H1 (cell line): ENCODE measurements at regions not wholly inside any gene's neighbourhood (a gene's known extent, or its start where the extent isn't known, plus 50 kb on each side); places are given as distances from the start of the nearest gene placed in this dataset.

ENCODE experiments used
- CTCF ChIA-PET: fragments of 300-600 bp; sonication (Branson Sonifier 250); formaldehyde crosslinking; loops from one replicate; lab custom pipeline; 2021; ENCODE audit not compliant: partially characterized antibody; lab: Charles Lee
- POLR2A ChIA-PET: fragments of 300-600 bp; sonication (Branson Sonifier 250); formaldehyde crosslinking; loops from one replicate; lab custom pipeline; 2021; ENCODE audit warnings: inconsistent platforms; ENCODE audit not compliant: partially characterized antibody; lab: Charles Lee
- DNase-seq, 2 experiments: peaks; one replicate each; pipeline versions ENCODE4 v3.0.0 to v3.0.0-alpha.2; 2010 to 2022; ENCODE audit warnings: low spot score in 2 of 2, low read depth in 1 of 2, mixed read lengths in 1 of 2
- FAIRE-seq: peaks from 2 replicates; lab custom pipeline; 2011; peaks lifted over from hg19 to GRCh38; lab: Jason Lieb, UNC
- H2AFZ ChIP-seq: 2 replicates; pipeline ENCODE4 v1.8.1; 2012; ENCODE audit warnings: low read length, inconsistent platforms
- H2AK5ac ChIP-seq: 2 replicates; pipeline ENCODE4 v1.6.1; 2013; ENCODE audit warnings: low read depth, low read length
- H2BK120ac ChIP-seq: replicated peaks from 2 replicates; pipeline ENCODE3; 2013; ENCODE audit warnings: low read depth, low read length, inconsistent platforms
- H2BK12ac ChIP-seq: 2 replicates; pipeline ENCODE4 v1.6.1; 2013; ENCODE audit warnings: low read depth, low read length
- H2BK15ac ChIP-seq: 2 replicates; pipeline ENCODE4 v1.6.1; 2013; ENCODE audit warnings: low read length
- H2BK20ac ChIP-seq: 2 replicates; pipeline ENCODE4 v1.6.1; 2013; ENCODE audit warnings: low read length
- H2BK5ac ChIP-seq: 2 replicates; pipeline ENCODE4 v1.6.1; 2013; ENCODE audit warnings: low read depth, low read length
- H3K14ac ChIP-seq: 2 replicates; pipeline ENCODE4 v1.6.1; 2013; ENCODE audit warnings: inconsistent platforms; ENCODE audit not compliant: insufficient read length
- H3K18ac ChIP-seq: 2 replicates; pipeline ENCODE4 v1.6.1; 2013; ENCODE audit warnings: low read length; ENCODE audit errors: extremely low read depth
- H3K23ac ChIP-seq: 2 replicates; pipeline ENCODE4 v1.6.1; 2013; ENCODE audit warnings: inconsistent platforms; ENCODE audit not compliant: insufficient read length
- H3K23me2 ChIP-seq: 2 replicates; pipeline ENCODE4 v1.6.1; 2013; ENCODE audit warnings: low read depth, low read length
- H3K27ac ChIP-seq: 2 replicates; pipeline ENCODE4 v1.6.1; 2011; ENCODE audit warnings: low read depth, low read length, inconsistent platforms
- H3K27me3 ChIP-seq, 4 experiments: replicated peaks in 1 of 4; 1 replicate in 1 of 4; 2 replicates in 3 of 4; pipeline versions ENCODE4 v1.6.1 to v1.8.1; 2011 to 2013; ENCODE audit warnings: low read length in 3 of 4, mild to moderate bottlenecking in 3 of 4, inconsistent platforms in 2 of 4, mixed read lengths in 2 of 4, moderate library complexity in 1 of 4; ENCODE audit not compliant: control insufficient read depth in 3 of 4, insufficient read depth in 3 of 4; ENCODE audit errors: extremely low read depth in 1 of 4
- H3K36me3 ChIP-seq, 4 experiments: 2 replicates each; pipeline versions ENCODE4 v1.6.1 to v1.8.1; 2011 to 2013; ENCODE audit warnings: mild to moderate bottlenecking in 4 of 4, low read length in 3 of 4, moderate library complexity in 2 of 4, control low read depth in 1 of 4, inconsistent platforms in 1 of 4; ENCODE audit not compliant: insufficient read depth in 4 of 4, control insufficient read depth in 2 of 4
- H3K4ac ChIP-seq: replicated peaks from 2 replicates; pipeline ENCODE3; 2013; ENCODE audit warnings: low read length, low read depth, mixed read lengths, inconsistent platforms; ENCODE audit not compliant: insufficient read length
- H3K4me1 ChIP-seq, 4 experiments: replicated peaks in 1 of 4; 1 replicate in 1 of 4; 2 replicates in 3 of 4; pipeline versions ENCODE4 v1.6.1 to v1.8.1; 2011 to 2013; ENCODE audit warnings: low read length in 3 of 4, inconsistent platforms in 2 of 4, mixed read lengths in 1 of 4; ENCODE audit not compliant: insufficient read depth in 4 of 4, control insufficient read depth in 3 of 4
- H3K4me2 ChIP-seq, 2 experiments: 2 replicates each; pipeline versions ENCODE4 v1.6.1 to v1.8.1; 2011 to 2013; ENCODE audit warnings: low read depth in 2 of 2, low read length in 2 of 2, control low read depth in 1 of 2, inconsistent platforms in 1 of 2, mild to moderate bottlenecking in 1 of 2; ENCODE audit not compliant: insufficient read depth in 1 of 2
- H3K4me3 ChIP-seq, 4 experiments: fragments of 200-600, 300-600 bp in 1 of 4; sonication (generic), shearing (Covaris generic), sonication (Bioruptor Twin) in 1 of 4; 2 replicates each; pipeline versions ENCODE4 v1.5.1 to v1.8.1; 2011 to 2016; ENCODE audit warnings: low read length in 4 of 4, low read depth in 3 of 4, control low read depth in 2 of 4, inconsistent platforms in 2 of 4, mild to moderate bottlenecking in 2 of 4, mixed read lengths in 1 of 4, moderate library complexity in 1 of 4; ENCODE audit not compliant: insufficient read depth in 2 of 4; ENCODE audit errors: extremely low read depth in 1 of 4
- H3K56ac ChIP-seq: replicated peaks from 2 replicates; pipeline ENCODE3; 2013; ENCODE audit warnings: low read depth, mild to moderate bottlenecking, mixed read lengths, low read length, inconsistent platforms; ENCODE audit not compliant: insufficient read length
- H3K79me1 ChIP-seq: 2 replicates; pipeline ENCODE4 v1.6.1; 2013; ENCODE audit warnings: low read depth, low read length, control low read depth
- H3K79me2 ChIP-seq, 2 experiments: 2 replicates each; pipeline versions ENCODE4 v1.6.1 to v1.8.1; 2012 to 2013; ENCODE audit warnings: low read length in 2 of 2, mild to moderate bottlenecking in 2 of 2, inconsistent platforms in 1 of 2; ENCODE audit not compliant: insufficient read depth in 2 of 2, control insufficient read depth in 1 of 2
- H3K9ac ChIP-seq, 4 experiments: replicated peaks in 1 of 4; 1 replicate in 1 of 4; 2 replicates in 3 of 4; pipeline versions ENCODE4 v1.6.1 to v1.8.1; 2011 to 2013; ENCODE audit warnings: low read depth in 3 of 4, low read length in 3 of 4, control low read depth in 2 of 4, mild to moderate bottlenecking in 2 of 4, moderate library complexity in 2 of 4, inconsistent platforms in 1 of 4; ENCODE audit errors: extremely low read depth in 1 of 4
- H3K9me3 ChIP-seq, 2 experiments: 2 replicates each; pipeline versions ENCODE4 v1.6.1 to v1.8.1; 2012 to 2013; ENCODE audit warnings: mild to moderate bottlenecking in 2 of 2, moderate library complexity in 2 of 2, control low read depth in 1 of 2, inconsistent platforms in 1 of 2, low read depth in 1 of 2, low read length in 1 of 2, mixed read lengths in 1 of 2; ENCODE audit not compliant: insufficient read depth in 2 of 2
- H4K20me1 ChIP-seq, 2 experiments: replicated peaks in 1 of 2; 2 replicates each; pipeline versions ENCODE3 to v1.8.1; 2011 to 2013; ENCODE audit warnings: inconsistent platforms in 2 of 2, low read length in 2 of 2, mild to moderate bottlenecking in 1 of 2; ENCODE audit not compliant: insufficient read depth in 2 of 2, control insufficient read depth in 1 of 2
- H4K5ac ChIP-seq: 2 replicates; pipeline ENCODE4 v1.6.1; 2013; ENCODE audit warnings: low read length, low read depth, mixed read lengths, inconsistent platforms; ENCODE audit not compliant: insufficient read length
- H4K8ac ChIP-seq: 2 replicates; pipeline ENCODE4 v1.8.0; 2013; ENCODE audit warnings: mild to moderate bottlenecking, moderate library complexity, low read length, inconsistent platforms; ENCODE audit not compliant: insufficient read depth; ENCODE audit errors: extremely low read depth
- H4K91ac ChIP-seq: replicated peaks from 2 replicates; pipeline ENCODE3; 2013; ENCODE audit warnings: low read length, mixed read lengths, inconsistent platforms; ENCODE audit not compliant: insufficient read length
- CHD1 ChIP-seq: IDR thresholded peaks from 2 replicates; pipeline ENCODE4 v1.6.1; 2012; ENCODE audit warnings: low read depth, low read length, improper control_type of control experiment
- CREB1 ChIP-seq: IDR thresholded peaks from 2 replicates; pipeline ENCODE4 v1.6.1; 2012; ENCODE audit warnings: inconsistent platforms
- RAD21 ChIP-seq, 2 experiments: IDR thresholded peaks in 1 of 2; conservative IDR thresholded peaks in 1 of 2; 2 replicates each; pipeline ENCODE4 v1.6.1; 2011; ENCODE audit warnings: low read depth in 2 of 2, low read length in 2 of 2, improper control_type of control experiment in 1 of 2, inconsistent platforms in 1 of 2, mild to moderate bottlenecking in 1 of 2, moderate library complexity in 1 of 2
- RXRA ChIP-seq: IDR thresholded peaks from 2 replicates; pipeline ENCODE4 v1.6.1; 2011; ENCODE audit warnings: low read depth, mild to moderate bottlenecking, low read length, moderate library complexity; ENCODE audit not compliant: insufficient read depth
- SIN3A ChIP-seq, 2 experiments: IDR thresholded peaks in 1 of 2; conservative IDR thresholded peaks in 1 of 2; 2 replicates each; pipeline ENCODE4 v1.6.1; 2011 to 2012; ENCODE audit warnings: low read length in 2 of 2, improper control_type of control experiment in 1 of 2, low read depth in 1 of 2, mild to moderate bottlenecking in 1 of 2
- TCF12 ChIP-seq: IDR thresholded peaks from 2 replicates; pipeline ENCODE4 v1.6.1; 2011; ENCODE audit warnings: low read depth, mild to moderate bottlenecking, low read length
- YY1 ChIP-seq: IDR thresholded peaks from 2 replicates; pipeline ENCODE4 v1.6.1; 2011; ENCODE audit warnings: low read depth, mild to moderate bottlenecking, low read length
- ZNF274 ChIP-seq: IDR thresholded peaks from 2 replicates; pipeline ENCODE4 v1.7.0; 2012; ENCODE audit warnings: low read length, borderline replicate concordance; ENCODE audit errors: extremely low read depth

- no peak overlapping the region for H3K18ac ChIP-seq
- no peaks in the 10 kb centered on the region for H3K79me1 ChIP-seq
- no peak overlapping the region for H3K4me2 ChIP-seq
- no peak overlapping the region for H3K4ac ChIP-seq
- H2BK5ac ChIP-seq = no peak overlapping the region
- ChIA-PET POLR2A (no interaction called here), CTCF (no interaction called here)
- no peak overlapping the region for H2AFZ ChIP-seq
- DNase-seq (no peak), FAIRE-seq (no peak)
- H3K4me1 ChIP-seq = no peaks in the 10 kb centered on the region
- H3K27ac ChIP-seq = no peak overlapping the region
- H4K91ac ChIP-seq = no peak overlapping the region
- no peaks in the 10 kb centered on the region for H4K20me1 ChIP-seq
- H3K14ac ChIP-seq = no peak overlapping the region
- no peaks in the 10 kb centered on the region for H3K9me3 ChIP-seq
- no peaks in the 10 kb centered on the region; a peak in 1 of 7 replicates for H3K27me3 ChIP-seq
- H4K8ac ChIP-seq = no peak overlapping the region
- no peak overlapping the region for H2AK5ac ChIP-seq
- no peak overlapping the region for H3K9ac ChIP-seq
- H4K5ac ChIP-seq = no peak overlapping the region
- H2BK20ac ChIP-seq = no peak overlapping the region
- no peaks in the 10 kb centered on the region; a peak in 1 of 8 replicates for H3K36me3 ChIP-seq
- H3K4me3 ChIP-seq = no peak overlapping the region
- no peaks in the 10 kb centered on the region for H3K23me2 ChIP-seq
- H2BK15ac ChIP-seq = no peak overlapping the region
- H3K56ac ChIP-seq = no peak overlapping the region
- no peak overlapping the region for H2BK120ac ChIP-seq
- H3K23ac ChIP-seq = no peak overlapping the region
- H3K79me2 ChIP-seq = no peaks in the 10 kb centered on the region
- no peak overlapping the region for H2BK12ac ChIP-seq
- TF ChIP-seq RAD21 (IDR thresholded peaks at IDR 0.05 in 1 of 2, conservative IDR thresholded peaks at IDR 0.05 in 1 of 2; ENCODE audit: low read depth in 2 of 2, low read length in 2 of 2) (no peak), CHD1 (no peak), RXRA (no peak), ZNF274 (no peak), CREB1 (no peak), YY1 (no peak), SIN3A (conservative IDR thresholded peaks at IDR 0.05 in 1 of 2, IDR thresholded peaks at IDR 0.05 in 1 of 2; ENCODE audit: low read depth in 1 of 2, low read length in 2 of 2) (no peak), TCF12 (no peak)
Observed at GRCh38 chr17:53039981-53040380, 782.7 kb upstream of the KIF2B start.
